HEK293 (cell line): ENCODE measurements at regions not wholly inside any gene's neighbourhood (a gene's known extent, or its start where the extent isn't known, plus 50 kb on each side); places are given as distances from the start of the nearest gene placed in this dataset.

ENCODE experiments used
- CTCF ChIA-PET: fragments of 350-600 bp; formaldehyde crosslinking; extraction: SDS; loops from one replicate; lab custom pipeline; 2021; ENCODE audit warnings: antibody characterized with exemption; lab: Yijun Ruan, JAX
- POLR2A ChIA-PET: fragments of 300-600 bp; formaldehyde crosslinking; extraction: SDS; loops from one replicate; lab custom pipeline; 2020; ENCODE audit warnings: antibody characterized with exemption, inconsistent platforms; lab: Yijun Ruan, JAX
- H3K27ac ChIP-seq: fragments of 200-500 bp; sonication (Bioruptor generic); 2 replicates; pipeline ENCODE4 v1.5.1; 2014; ENCODE audit warnings: low read depth, low read length, control low read depth, inconsistent platforms; ENCODE audit errors: extremely low read depth
- H3K36me3 ChIP-seq, 2 experiments: fragments of 200-500 bp in 1 of 2; sonication (Bioruptor generic) in 1 of 2; 1 replicate in 1 of 2; 2 replicates in 1 of 2; pipeline ENCODE4 v1.5.1; 2014 to 2017; ENCODE audit warnings: inconsistent platforms in 2 of 2, low read length in 2 of 2; ENCODE audit not compliant: control insufficient read depth in 2 of 2, insufficient read depth in 1 of 2
- H3K4me1 ChIP-seq: fragments of 200-500 bp; sonication (Bioruptor generic); 2 replicates; pipeline ENCODE4 v1.5.1; 2014; ENCODE audit warnings: mild to moderate bottlenecking, low read length, inconsistent platforms; ENCODE audit not compliant: control insufficient read depth, insufficient read depth
- H3K4me3 ChIP-seq: 2 replicates; pipeline ENCODE4 v1.5.1; 2011; ENCODE audit warnings: low read depth, mild to moderate bottlenecking, control low read depth, low read length, moderate library complexity
- H3K9me3 ChIP-seq: fragments of 200-500 bp; sonication (Bioruptor generic); 2 replicates; pipeline ENCODE4 v1.5.1; 2014; ENCODE audit warnings: low read depth, low read length, inconsistent platforms; ENCODE audit not compliant: control insufficient read depth, insufficient read depth
- BCL6B ChIP-seq: fragments of 450-650 bp; formaldehyde crosslinking; IDR thresholded peaks from 2 replicates; pipeline ENCODE4 v1.5.1; 2017; ENCODE audit warnings: missing biosample characterization, missing genetic modification characterization
- HOXA7 ChIP-seq: sonication (generic); formaldehyde crosslinking; IDR thresholded peaks from 2 replicates; pipeline ENCODE4 v1.8.1; 2022; ENCODE audit warnings: missing genetic modification reagents, borderline replicate concordance
- HOXD13 ChIP-seq: sonication (generic); formaldehyde crosslinking; IDR thresholded peaks from 2 replicates; pipeline ENCODE4 v1.8.0; 2022; ENCODE audit warnings: missing genetic modification reagents, borderline replicate concordance
- KLF16 ChIP-seq: fragments of 450-650 bp; formaldehyde crosslinking; IDR thresholded peaks from 2 replicates; pipeline ENCODE4 v1.5.1; 2017; ENCODE audit warnings: missing biosample characterization, missing genetic modification characterization
- MEIS1 ChIP-seq: sonication (generic); formaldehyde crosslinking; IDR thresholded peaks from 2 replicates; pipeline ENCODE4 v1.8.1; 2022; ENCODE audit warnings: missing genetic modification reagents, mild to moderate bottlenecking, borderline replicate concordance
- SALL2 ChIP-seq: fragments of 450-650 bp; formaldehyde crosslinking; IDR thresholded peaks from 2 replicates; pipeline ENCODE4 v1.5.0; 2017; ENCODE audit warnings: missing biosample characterization, mild to moderate bottlenecking, missing genetic modification characterization, borderline replicate concordance
- SETDB1 ChIP-seq: IDR thresholded peaks from one replicate; pipeline ENCODE4 v1.6.1; 2017; ENCODE audit warnings: mild to moderate bottlenecking, low read length, moderate library complexity, mixed read lengths; ENCODE audit not compliant: insufficient read length
- ZBTB21 ChIP-seq: fragments of 450-650 bp; formaldehyde crosslinking; IDR thresholded peaks from 2 replicates; pipeline ENCODE4 v1.5.1; 2017; ENCODE audit warnings: missing biosample characterization, missing genetic modification characterization
- ZBTB49 ChIP-seq: fragments of 450-650 bp; formaldehyde crosslinking; IDR thresholded peaks from 2 replicates; pipeline ENCODE4 v1.5.1; 2016; ENCODE audit warnings: missing biosample characterization, missing genetic modification characterization, low read depth
- ZBTB7A ChIP-seq: fragments of 450-650 bp; formaldehyde crosslinking; IDR thresholded peaks from 2 replicates; pipeline ENCODE4 v1.5.1; 2016; ENCODE audit warnings: low read depth, missing biosample characterization, missing genetic modification characterization
- ZNF140 ChIP-seq: fragments of 450-650 bp; formaldehyde crosslinking; IDR thresholded peaks from 2 replicates; pipeline ENCODE4 v1.5.1; 2016; ENCODE audit warnings: missing biosample characterization, missing genetic modification characterization
- ZNF155 ChIP-seq: fragments of 450-650 bp; formaldehyde crosslinking; IDR thresholded peaks from 2 replicates; pipeline ENCODE4 v1.5.1; 2016; ENCODE audit warnings: missing biosample characterization, missing genetic modification characterization
- ZNF202 ChIP-seq: fragments of 450-650 bp; formaldehyde crosslinking; IDR thresholded peaks from 2 replicates; pipeline ENCODE4 v1.5.1; 2016; ENCODE audit warnings: missing biosample characterization, missing genetic modification characterization, borderline replicate concordance
- ZNF214 ChIP-seq: fragments of 450-650 bp; formaldehyde crosslinking; IDR thresholded peaks from 2 replicates; pipeline ENCODE4 v1.5.1; 2017; ENCODE audit warnings: missing biosample characterization, mild to moderate bottlenecking, missing genetic modification characterization, borderline replicate concordance
- ZNF394 ChIP-seq: fragments of 450-650 bp; formaldehyde crosslinking; IDR thresholded peaks from 2 replicates; pipeline ENCODE4 v1.5.1; 2016; ENCODE audit warnings: missing biosample characterization, missing genetic modification characterization, mild to moderate bottlenecking, moderate library complexity, borderline replicate concordance
- ZNF433 ChIP-seq: fragments of 450-650 bp; formaldehyde crosslinking; IDR thresholded peaks from 2 replicates; pipeline ENCODE4 v1.5.1; 2016; ENCODE audit warnings: missing biosample characterization, missing genetic modification characterization, low read depth
- ZNF449 ChIP-seq: fragments of 450-650 bp; formaldehyde crosslinking; IDR thresholded peaks from 2 replicates; pipeline ENCODE4 v1.5.1; 2017; ENCODE audit warnings: missing biosample characterization, mild to moderate bottlenecking, missing genetic modification characterization, moderate library complexity
- ZNF48 ChIP-seq: fragments of 450-650 bp; formaldehyde crosslinking; IDR thresholded peaks from 2 replicates; pipeline ENCODE4 v1.5.1; 2016; ENCODE audit warnings: missing biosample characterization, missing genetic modification characterization
- ZNF514 ChIP-seq: fragments of 450-650 bp; formaldehyde crosslinking; IDR thresholded peaks from 2 replicates; pipeline ENCODE4 v1.5.1; 2016; ENCODE audit warnings: missing biosample characterization, missing genetic modification characterization
- ZNF544 ChIP-seq: fragments of 450-650 bp; formaldehyde crosslinking; IDR thresholded peaks from 2 replicates; pipeline ENCODE4 v1.5.0; 2017; ENCODE audit warnings: missing biosample characterization, missing genetic modification characterization
- ZNF560 ChIP-seq: fragments of 450-650 bp; formaldehyde crosslinking; IDR thresholded peaks from 2 replicates; pipeline ENCODE4 v1.5.1; 2017; ENCODE audit warnings: missing biosample characterization, missing genetic modification characterization, borderline replicate concordance
- ZNF561 ChIP-seq: fragments of 450-650 bp; IDR thresholded peaks from 2 replicates; pipeline ENCODE4 v1.5.1; 2018; ENCODE audit warnings: missing biosample characterization, missing genetic modification characterization, borderline replicate concordance
- ZNF580 ChIP-seq: fragments of 450-650 bp; formaldehyde crosslinking; IDR thresholded peaks from 2 replicates; pipeline ENCODE4 v1.5.1; 2016; ENCODE audit warnings: missing biosample characterization, missing genetic modification characterization
- ZNF692 ChIP-seq: fragments of 450-650 bp; formaldehyde crosslinking; IDR thresholded peaks from 2 replicates; pipeline ENCODE4 v1.5.1; 2016; ENCODE audit warnings: missing biosample characterization, missing genetic modification characterization
- ZNF830 ChIP-seq: fragments of 450-650 bp; IDR thresholded peaks from 2 replicates; pipeline ENCODE4 v1.5.0; 2018; ENCODE audit warnings: missing biosample characterization, missing genetic modification characterization, low read depth, mild to moderate bottlenecking, moderate library complexity
- ZSCAN18 ChIP-seq: fragments of 450-650 bp; formaldehyde crosslinking; IDR thresholded peaks from 2 replicates; pipeline ENCODE4 v1.5.1; 2016; ENCODE audit warnings: missing biosample characterization, missing genetic modification characterization

- Histone ChIP-seq H3K36me3 (no peaks in the 10 kb centered on the region), H3K27ac (no peak overlapping the region), H3K9me3 (no peaks in the 10 kb centered on the region), H3K4me3 (no peak overlapping the region), H3K4me1 (no peaks in the 10 kb centered on the region)
- ChIA-PET POLR2A (no interaction called here), CTCF (no interaction called here)
- TF ChIP-seq ZSCAN18 (tag by site-specific recombination) (no peak), ZNF202 (tag by site-specific recombination) (no peak), SETDB1 (no peak), ZNF155 (tag by site-specific recombination) (no peak), ZBTB49 (tag by site-specific recombination) (no peak), HOXD13 (CRISPR knock-in tag) (no peak), ZNF140 (tag by site-specific recombination) (no peak), MEIS1 (no peak), ZNF692 (tag by site-specific recombination) (no peak), ZNF560 (tag by site-specific recombination) (no peak), ZNF48 (tag by site-specific recombination) (no peak), ZNF830 (tag by site-specific recombination) (no peak), ZNF449 (tag by site-specific recombination) (no peak), SALL2 (tag by site-specific recombination) (no peak), HOXA7 (CRISPR knock-in tag) (no peak), ZBTB21 (tag by site-specific recombination) (no peak), ZNF433 (tag by site-specific recombination) (no peak), ZNF561 (no peak)
These were observed 75.2 kb upstream of the PLAC8 start for GRCh38 chr4:83189631-83190136.

DNA sequence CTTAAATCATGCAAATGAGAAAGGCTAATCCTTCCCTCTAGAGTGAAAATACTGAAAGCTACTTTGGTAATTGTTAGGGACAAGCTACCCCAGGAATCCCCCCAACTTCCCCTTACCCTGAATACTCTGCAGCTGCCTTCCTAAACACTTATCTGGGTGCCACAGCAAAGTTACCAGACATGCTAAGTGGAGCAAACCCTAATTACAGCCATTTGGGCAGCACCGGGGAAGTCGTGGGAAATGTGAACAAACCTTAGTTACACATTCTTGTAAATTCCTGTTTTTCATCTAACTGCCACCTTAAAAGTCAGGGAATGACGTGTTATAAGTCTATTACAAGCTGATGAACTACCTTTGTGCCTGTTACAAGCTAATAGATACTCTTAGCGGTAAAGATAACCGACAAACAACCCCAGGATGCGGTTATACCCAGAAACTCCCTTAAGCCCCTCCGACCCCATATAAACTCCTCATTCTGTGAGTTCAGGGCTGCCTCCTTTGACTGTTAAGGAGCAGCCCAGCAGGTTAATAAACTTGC lies 66.0 kb upstream of the PLAC8 start:
- H3K36me3 ChIP-seq, result no peaks in the 10 kb centered on the region
- TF ChIP-seq ZNF580 (tag by site-specific recombination) (no peak), ZNF394 (tag by site-specific recombination) (no peak), BCL6B (no peak), ZBTB7A (tag by site-specific recombination) (no peak), ZNF514 (tag by site-specific recombination) (no peak), ZNF544 (no peak), ZNF561 (no peak), KLF16 (tag by site-specific recombination) (no peak), ZNF214 (tag by site-specific recombination) (no peak)

More for the DNA sequence above, 66.0 kb upstream of the PLAC8 start:
- CTCF ChIA-PET, result interaction anchor here (0.5 kb wide), 1 partner anchor 100 kb away, joined by 4 read pairs; no protein-coding TSS in a partner anchor
- H3K4me1 ChIP-seq, result no peaks in the 10 kb centered on the region
- H3K9me3 ChIP-seq, result no peaks in the 10 kb centered on the region
- POLR2A ChIA-PET, result no interaction called here
- H3K4me3 ChIP-seq, result no peak overlapping the region
- H3K27ac ChIP-seq, result no peak overlapping the region
